ENCODE measurements at regions not wholly inside any gene's neighbourhood (a gene's known extent, or its start where the extent isn't known, plus 50 kb on each side); places are given as distances from the start of the nearest gene placed in this dataset.
"Not testable (repeated sequence)": the region's sequence is repeated elsewhere in the genome, so short reads cannot be mapped to it uniquely, and the experiment has no call there.

- not testable (repeated sequence) for DNase-seq (ENCODE audit: low spot score)
Measured at GRCh38 chr17:20387549-20387948, 79.8 kb downstream of the LGALS9B start.

GRCh38 chr17:20381358-20382300 is 85.7 kb downstream of the LGALS9B start:
- peak; percentile 16 for DNase-seq (ENCODE audit: low spot score)

- DNase-seq (ENCODE audit: low spot score): not testable (repeated sequence)
Measured at GRCh38 chr17:20380625-20381024, 86.7 kb downstream of the LGALS9B start.

GRCh38 chr17:20379251-20379650 is 88.1 kb downstream of the LGALS9B start:
- DNase-seq (ENCODE audit: low spot score): not testable (repeated sequence)

GRCh38 chr17:20376642-20377041 is 90.7 kb downstream of the LGALS9B start:
- DNase-seq (ENCODE audit: low spot score): not testable (repeated sequence)

GRCh38 chr17:20375745-20376144 is 91.6 kb downstream of the LGALS9B start:
- not testable (repeated sequence) for DNase-seq (ENCODE audit: low spot score)
